Keratinocyte (primary cell): ENCODE measurements at regions not wholly inside any gene's neighbourhood (a gene's known extent, or its start where the extent isn't known, plus 50 kb on each side); places are given as distances from the start of the nearest gene placed in this dataset.

Experiments used
- CTCF ChIP-seq, 3 experiments: IDR thresholded peaks in 1 of 3; conservative IDR thresholded peaks in 1 of 3; optimal IDR thresholded peaks in 1 of 3; 2 replicates in 2 of 3; 3 replicates in 1 of 3; pipeline versions ENCODE3 to v1.5.1; 2011; ENCODE audit warnings: low read length in 3 of 3, mild to moderate bottlenecking in 3 of 3, moderate library complexity in 2 of 3, control low read depth in 1 of 3, inconsistent platforms in 1 of 3; ENCODE audit not compliant: insufficient read depth in 2 of 3; ENCODE audit errors: extremely low read depth in 1 of 3
- EZH2 ChIP-seq: IDR thresholded peaks from one replicate; pipeline ENCODE4 v1.6.1; 2012; ENCODE audit warnings: inconsistent platforms, mild to moderate bottlenecking, low read length, moderate library complexity

DNA sequence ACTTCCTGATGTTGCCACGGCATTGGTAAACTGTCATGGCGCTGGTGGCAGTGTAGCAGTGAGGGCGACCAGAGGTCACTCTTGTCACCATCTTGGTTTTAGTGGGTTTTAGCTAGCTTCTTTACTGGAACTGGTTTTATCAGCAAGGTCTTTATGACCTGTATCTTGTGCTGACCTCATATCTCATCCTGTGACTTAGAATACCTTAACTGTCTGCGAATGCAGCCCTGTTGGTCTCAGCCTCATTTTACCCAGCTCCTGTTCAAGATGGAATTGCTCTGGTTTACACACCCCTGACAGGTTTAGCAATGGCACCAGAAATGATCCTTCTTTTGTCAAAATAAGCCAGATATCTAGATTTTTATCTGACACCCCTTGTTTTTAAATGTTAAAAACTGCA lies 85.3 kb downstream of the ARL4A start:
- TF ChIP-seq CTCF (optimal IDR thresholded peaks at IDR 0.05 in 1 of 3, IDR thresholded peaks at IDR 0.05 in 1 of 3, conservative IDR thresholded peaks at IDR 0.05 in 1 of 3; ENCODE audit: extremely low read depth in 1 of 3, insufficient read depth in 2 of 3, low read length in 3 of 3), result no peak
- no peak for TF ChIP-seq EZH2
